Naive B cell (primary cell): ENCODE measurements at regions not wholly inside any gene's neighbourhood (a gene's known extent, or its start where the extent isn't known, plus 50 kb on each side); places are given as distances from the start of the nearest gene placed in this dataset.

Experiments
- ATAC-seq, 2 donors: fragments of 150-1000 bp; cut with Tn5 transposase; 2 replicates each; pipeline ENCODE4 v1.10.0; 2021; ENCODE audit warnings: low read depth in 2 of 2, mild to moderate bottlenecking in 2 of 2, moderate library complexity in 2 of 2
- DNase-seq: peaks from one replicate; pipeline ENCODE4 v3.0.0; 2022
- H3K27ac Mint-ChIP-seq, 6 donors: one replicate each; pipeline ENCODE4 v1.8.0; 2020 to 2022; ENCODE audit warnings: mild to moderate bottlenecking in 6 of 6, mixed read lengths in 6 of 6, moderate library complexity in 5 of 6, inconsistent platforms in 2 of 6
- H3K27me3 Mint-ChIP-seq, 3 donors: one replicate each; pipeline ENCODE4 v1.8.0; 2021 to 2022; ENCODE audit warnings: mixed read lengths in 3 of 3, mild to moderate bottlenecking in 1 of 3
- H3K36me3 Mint-ChIP-seq, 2 donors: one replicate each; pipeline ENCODE4 v1.8.0; 2020 to 2022; ENCODE audit warnings: mixed read lengths in 2 of 2, inconsistent platforms in 1 of 2, mild to moderate bottlenecking in 1 of 2
- H3K4me1 Mint-ChIP-seq, 3 donors: one replicate each; pipeline ENCODE4 v1.8.0; 2020 to 2022; ENCODE audit warnings: mixed read lengths in 3 of 3, inconsistent platforms in 1 of 3, mild to moderate bottlenecking in 1 of 3, moderate library complexity in 1 of 3
- H3K4me3 Mint-ChIP-seq, 8 donors: one replicate each; pipeline ENCODE4 v1.8.0; 2020 to 2022; ENCODE audit warnings: mild to moderate bottlenecking in 8 of 8, mixed read lengths in 8 of 8, moderate library complexity in 8 of 8, inconsistent platforms in 2 of 8
- H3K9me3 Mint-ChIP-seq, 7 donors: one replicate each; pipeline ENCODE4 v1.8.0; 2020 to 2022; ENCODE audit warnings: mixed read lengths in 7 of 7, mild to moderate bottlenecking in 5 of 7, inconsistent platforms in 2 of 7, moderate library complexity in 1 of 7

DNA sequence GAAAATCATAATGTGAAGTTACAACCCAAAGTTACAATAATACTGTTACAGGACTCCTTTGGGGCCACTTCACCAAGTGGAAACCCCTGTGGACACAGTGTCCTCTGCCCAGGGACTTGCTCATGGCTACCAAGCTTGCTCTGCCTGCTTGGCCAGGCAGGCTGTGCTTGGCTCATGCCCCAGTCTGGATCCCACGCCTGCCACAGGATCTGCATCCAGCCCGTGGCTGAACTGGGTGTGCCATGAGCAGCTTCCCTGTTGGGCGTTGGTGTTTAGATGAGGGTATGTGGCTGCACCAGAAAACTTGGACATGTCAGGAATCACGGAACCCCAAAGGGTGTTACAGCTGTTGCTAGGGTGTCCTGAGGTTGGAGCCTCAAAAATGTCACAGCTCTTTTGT lies 820.9 kb downstream of the SLC6A15 start:
- H3K4me1 Mint-ChIP-seq: no peaks in the 10 kb centered on the region
- H3K36me3 Mint-ChIP-seq: no peaks in the 10 kb centered on the region
- ATAC-seq: no peak
- no peak overlapping the region for H3K27ac Mint-ChIP-seq
- H3K27me3 Mint-ChIP-seq: no peaks in the 10 kb centered on the region
- no peak overlapping the region for H3K4me3 Mint-ChIP-seq
- no peak for DNase-seq
- H3K9me3 Mint-ChIP-seq: peaks cover 0 to 11% (median 4%) of the 10 kb centered on the region in 7 donors

DNA sequence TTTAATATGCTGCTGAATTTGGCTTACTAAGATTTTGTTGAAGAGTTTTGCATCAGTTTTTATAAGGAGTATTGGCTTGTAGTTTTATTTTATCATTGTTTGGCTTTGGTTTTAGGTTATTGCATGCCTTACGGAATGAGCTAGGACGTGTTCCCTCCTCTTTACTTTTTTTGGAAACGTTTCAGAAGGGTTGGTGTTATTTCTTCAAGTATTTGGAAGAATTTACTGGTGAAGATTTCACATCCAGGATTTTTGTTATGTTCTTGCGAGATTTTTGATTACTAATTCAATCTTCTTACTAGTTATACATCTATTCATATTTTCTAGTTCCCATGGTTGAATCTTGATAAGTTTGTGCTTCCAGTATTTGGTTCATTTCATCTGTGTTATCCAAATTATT lies 823.2 kb downstream of the SLC6A15 start:
- DNase-seq: no peak
- ATAC-seq: no peak
- H3K9me3 Mint-ChIP-seq: peaks cover 0 to 11% (median 6%) of the 10 kb centered on the region in 7 donors
- H3K27me3 Mint-ChIP-seq: no peaks in the 10 kb centered on the region
- H3K27ac Mint-ChIP-seq: no peak overlapping the region
- H3K4me1 Mint-ChIP-seq: no peaks in the 10 kb centered on the region
- no peaks in the 10 kb centered on the region for H3K36me3 Mint-ChIP-seq
- H3K4me3 Mint-ChIP-seq: no peak overlapping the region

DNA sequence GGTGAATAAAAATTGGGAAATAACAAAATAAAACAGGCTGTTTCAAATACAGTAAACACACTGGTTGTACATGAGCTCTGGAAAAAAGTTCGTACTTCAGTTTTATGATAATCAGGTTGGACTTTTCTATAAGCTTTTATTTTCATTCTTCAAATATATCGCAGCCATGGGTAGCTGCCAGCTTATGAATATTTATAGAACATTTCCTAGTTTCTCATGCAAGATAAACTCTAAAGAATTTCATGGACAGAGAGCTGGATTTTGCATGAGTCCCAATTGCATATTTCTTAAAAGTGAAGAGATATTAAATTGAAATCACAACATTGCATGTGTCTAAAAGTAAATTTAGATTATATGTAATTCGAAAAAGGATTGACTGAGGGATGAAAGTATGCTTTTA lies 827.6 kb downstream of the SLC6A15 start:
- Mint-ChIP-seq H3K27ac (no peak overlapping the region), H3K4me1 (no peaks in the 10 kb centered on the region), H3K27me3 (no peaks in the 10 kb centered on the region), H3K4me3 (no peak overlapping the region), H3K9me3 (peaks cover 0 to 9% (median 0%) of the 10 kb centered on the region in 7 donors), H3K36me3 (no peaks in the 10 kb centered on the region)
- ATAC-seq (no peak), DNase-seq (no peak)

DNA sequence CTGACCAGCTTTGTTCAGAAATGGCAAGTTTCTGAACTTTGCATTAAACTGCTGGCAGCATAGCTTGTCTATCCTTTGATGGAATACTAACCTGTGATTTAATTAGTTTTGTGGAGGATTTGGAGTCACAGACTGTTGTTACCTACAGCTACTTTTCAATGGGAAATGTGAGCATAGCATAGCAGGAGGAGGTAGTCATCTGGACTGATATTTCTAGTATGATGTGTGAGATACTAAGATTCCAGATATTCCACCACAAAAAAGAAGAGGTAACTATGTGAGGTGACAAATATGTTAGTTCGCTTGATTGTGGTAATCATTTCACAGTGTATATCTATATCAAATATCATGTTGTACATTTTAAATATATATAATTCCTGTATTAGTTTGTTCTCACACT lies 833.0 kb downstream of the SLC6A15 start:
- no peak overlapping the region for H3K4me3 Mint-ChIP-seq
- H3K27me3 Mint-ChIP-seq: no peaks in the 10 kb centered on the region
- no peak overlapping the region for H3K27ac Mint-ChIP-seq
- DNase-seq (no peak), ATAC-seq (no peak)
- no peaks in the 10 kb centered on the region for H3K4me1 Mint-ChIP-seq
- peaks cover 0 to 9% (median 0%) of the 10 kb centered on the region in 7 donors for H3K9me3 Mint-ChIP-seq
- H3K36me3 Mint-ChIP-seq: no peaks in the 10 kb centered on the region

- no peak overlapping the region for H3K4me3 Mint-ChIP-seq
- H3K27ac Mint-ChIP-seq: no peak overlapping the region
- DNase-seq (no peak), ATAC-seq (no peak)
- H3K4me1 Mint-ChIP-seq: no peaks in the 10 kb centered on the region
- peaks cover 0 to 14% (median 3%) of the 10 kb centered on the region in 7 donors for H3K9me3 Mint-ChIP-seq
- no peaks in the 10 kb centered on the region for H3K36me3 Mint-ChIP-seq
- no peaks in the 10 kb centered on the region for H3K27me3 Mint-ChIP-seq
Measured at GRCh38 chr12:84077679-84078078, 834.9 kb downstream of the SLC6A15 start.

GRCh38 chr12:84075991-84076390 lies 836.6 kb downstream of the SLC6A15 start:
- Mint-ChIP-seq H3K4me1 (no peaks in the 10 kb centered on the region), H3K36me3 (no peaks in the 10 kb centered on the region), H3K9me3 (peaks cover 0 to 14% (median 5%) of the 10 kb centered on the region in 7 donors), H3K27ac (no peak overlapping the region), H3K27me3 (no peaks in the 10 kb centered on the region), H3K4me3 (no peak overlapping the region)
- ATAC-seq (no peak), DNase-seq (no peak)

DNA sequence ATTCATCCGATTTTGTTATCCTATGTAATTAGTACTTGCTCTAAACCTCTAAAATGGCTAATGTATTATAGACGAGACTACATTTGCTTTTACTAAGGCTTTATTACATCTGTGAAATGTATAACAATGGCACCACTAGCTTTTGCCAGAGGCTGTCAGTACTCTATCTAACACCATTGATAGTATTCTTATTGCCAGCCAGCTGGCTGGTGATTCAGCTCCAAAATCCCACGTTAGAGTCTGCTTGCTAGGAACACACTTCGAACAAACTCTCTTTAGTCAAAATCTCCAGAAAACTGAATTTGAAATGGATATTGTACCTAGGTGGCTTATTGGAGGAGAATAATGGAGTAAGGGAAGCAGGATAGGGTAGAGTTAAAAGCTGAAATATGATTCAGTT lies 839.2 kb downstream of the SLC6A15 start:
- no peak overlapping the region for H3K27ac Mint-ChIP-seq
- DNase-seq (no peak), ATAC-seq (no peak)
- no peaks in the 10 kb centered on the region for H3K4me1 Mint-ChIP-seq
- peaks cover 0 to 14% (median 7%) of the 10 kb centered on the region in 7 donors for H3K9me3 Mint-ChIP-seq
- no peaks in the 10 kb centered on the region for H3K27me3 Mint-ChIP-seq
- no peak overlapping the region for H3K4me3 Mint-ChIP-seq
- no peaks in the 10 kb centered on the region for H3K36me3 Mint-ChIP-seq

DNA sequence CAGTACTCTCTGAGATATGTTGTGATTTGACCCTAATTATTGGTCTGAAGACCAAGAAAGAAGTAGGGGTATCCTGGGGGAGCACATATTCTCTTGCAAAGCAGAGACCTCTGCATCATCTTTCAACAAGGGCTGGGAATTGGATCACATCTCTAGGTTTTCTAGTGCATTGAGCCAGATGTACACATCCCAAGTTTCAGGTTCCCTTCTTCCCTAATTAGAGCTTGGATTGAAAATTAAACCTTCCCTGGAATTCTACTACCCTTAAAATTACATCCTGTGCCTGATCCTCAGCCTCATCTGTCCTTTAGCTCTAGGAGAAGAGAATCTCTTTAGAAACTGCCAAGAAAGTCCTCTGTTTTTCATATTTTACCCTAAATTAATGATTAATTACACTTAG lies 839.6 kb downstream of the SLC6A15 start:
- no peak for DNase-seq

DNA sequence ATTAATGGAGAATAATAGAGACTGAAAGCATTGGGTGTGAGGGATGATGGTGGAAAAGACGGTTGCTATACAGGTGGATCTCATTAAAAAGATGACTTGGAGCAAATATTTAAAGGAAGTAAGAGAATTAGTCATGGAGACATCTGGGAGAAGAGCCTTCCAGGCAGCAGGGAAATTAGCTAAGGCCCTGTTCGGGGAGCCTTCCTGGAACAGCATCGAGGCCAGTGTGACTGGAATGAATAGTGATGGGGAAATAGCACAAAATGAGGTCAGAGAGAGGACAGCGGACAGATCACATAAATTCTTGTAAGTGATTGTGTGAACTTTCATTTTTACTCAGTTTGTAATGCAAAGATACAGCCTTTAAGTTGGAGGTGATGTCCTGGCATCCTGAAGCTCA lies 842.3 kb downstream of the SLC6A15 start:
- Mint-ChIP-seq H3K27ac (no peak overlapping the region), H3K4me1 (no peaks in the 10 kb centered on the region), H3K9me3 (peaks cover 0 to 14% (median 8%) of the 10 kb centered on the region in 7 donors), H3K4me3 (no peak overlapping the region), H3K36me3 (no peaks in the 10 kb centered on the region), H3K27me3 (no peaks in the 10 kb centered on the region)
- DNase-seq: no peak
- ATAC-seq: no peak

More for the DNA sequence above, 839.6 kb downstream of the SLC6A15 start:
- no peak overlapping the region for H3K27ac Mint-ChIP-seq
- peaks cover 0 to 14% (median 7%) of the 10 kb centered on the region in 7 donors for H3K9me3 Mint-ChIP-seq
- H3K4me1 Mint-ChIP-seq: no peaks in the 10 kb centered on the region
- no peak for ATAC-seq
- H3K36me3 Mint-ChIP-seq: no peaks in the 10 kb centered on the region
- no peaks in the 10 kb centered on the region for H3K27me3 Mint-ChIP-seq
- H3K4me3 Mint-ChIP-seq: no peak overlapping the region

DNA sequence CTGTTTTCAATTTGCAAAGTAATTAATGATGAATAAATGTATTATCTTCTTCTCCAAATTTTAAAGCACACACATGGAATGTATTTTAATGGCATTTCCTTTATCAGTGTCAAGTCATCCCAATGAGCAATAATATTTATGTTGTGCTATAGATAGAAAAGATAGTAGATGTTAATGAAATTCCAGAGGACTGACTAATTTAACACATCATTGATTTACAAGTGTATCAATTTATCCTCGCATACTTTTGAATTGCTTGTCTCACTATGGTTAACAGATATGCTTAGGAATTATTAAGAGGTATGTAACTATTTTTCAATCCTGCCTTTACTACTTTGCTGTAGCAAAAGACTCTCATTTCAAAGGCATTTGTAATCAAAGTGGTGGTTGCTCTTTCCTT lies 842.9 kb downstream of the SLC6A15 start:
- H3K27ac Mint-ChIP-seq: no peak overlapping the region
- H3K9me3 Mint-ChIP-seq: peaks cover 0 to 14% (median 6%) of the 10 kb centered on the region in 7 donors
- no peaks in the 10 kb centered on the region for H3K27me3 Mint-ChIP-seq
- H3K36me3 Mint-ChIP-seq: no peaks in the 10 kb centered on the region
- no peaks in the 10 kb centered on the region for H3K4me1 Mint-ChIP-seq
- ATAC-seq (no peak), DNase-seq (no peak)
- no peak overlapping the region for H3K4me3 Mint-ChIP-seq

DNA sequence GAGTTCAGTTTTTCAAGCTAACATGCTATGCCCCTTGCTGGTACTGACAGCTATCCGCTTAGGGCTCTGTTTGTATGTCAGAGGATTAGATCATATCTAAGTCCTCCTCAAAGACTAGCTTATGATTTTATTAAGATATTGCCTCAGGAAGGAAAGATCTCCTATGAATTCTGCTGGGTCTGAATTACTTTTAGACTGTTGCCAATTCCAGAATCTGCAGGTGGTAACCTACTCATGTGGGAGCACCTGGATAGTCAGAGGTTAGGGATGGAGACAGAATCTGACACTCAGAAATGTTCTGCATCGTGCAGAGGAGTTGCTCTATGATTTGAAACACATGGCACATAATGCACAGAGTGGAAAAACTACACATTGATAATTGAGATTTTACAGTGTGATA lies 843.4 kb downstream of the SLC6A15 start:
- Mint-ChIP-seq H3K4me1 (no peaks in the 10 kb centered on the region), H3K27ac (no peak overlapping the region), H3K9me3 (peaks cover 0 to 10% (median 6%) of the 10 kb centered on the region in 7 donors), H3K4me3 (no peak overlapping the region), H3K27me3 (no peaks in the 10 kb centered on the region), H3K36me3 (no peaks in the 10 kb centered on the region)
- DNase-seq (no peak), ATAC-seq (no peak)

- H3K9me3 Mint-ChIP-seq: peaks cover 1 to 18% (median 5%) of the 10 kb centered on the region in 7 donors
- no peak overlapping the region for H3K27ac Mint-ChIP-seq
- no peaks in the 10 kb centered on the region for H3K36me3 Mint-ChIP-seq
- no peaks in the 10 kb centered on the region for H3K4me1 Mint-ChIP-seq
- ATAC-seq (no peak), DNase-seq (no peak)
- H3K4me3 Mint-ChIP-seq: no peak overlapping the region
- no peaks in the 10 kb centered on the region for H3K27me3 Mint-ChIP-seq
Measured at GRCh38 chr12:84058136-84058535, 854.5 kb downstream of the SLC6A15 start.

DNA sequence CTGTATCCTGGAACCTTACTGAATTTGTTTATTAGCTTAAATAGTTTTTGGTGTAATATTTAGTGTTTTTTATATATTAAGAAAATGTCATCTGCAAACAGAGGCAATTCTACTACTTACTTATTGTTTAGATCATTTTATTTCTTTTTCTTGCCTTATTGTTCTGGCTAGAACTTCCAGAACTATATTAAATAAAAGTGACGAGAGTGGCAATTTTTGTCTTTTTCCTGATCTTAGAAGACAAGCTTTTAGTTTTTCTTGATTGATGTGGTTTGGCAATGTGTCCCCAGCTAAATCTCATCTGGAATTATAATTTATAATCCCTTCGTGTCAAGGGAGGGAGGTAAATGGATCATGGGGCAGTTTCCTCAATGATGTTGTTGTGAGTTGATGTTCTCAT lies 857.8 kb downstream of the SLC6A15 start:
- no peak overlapping the region for H3K4me3 Mint-ChIP-seq
- DNase-seq (no peak), ATAC-seq (no peak)
- H3K9me3 Mint-ChIP-seq: peaks cover 1 to 15% (median 7%) of the 10 kb centered on the region in 7 donors
- H3K27ac Mint-ChIP-seq: no peak overlapping the region
- no peaks in the 10 kb centered on the region for H3K4me1 Mint-ChIP-seq
- no peaks in the 10 kb centered on the region for H3K27me3 Mint-ChIP-seq
- no peaks in the 10 kb centered on the region for H3K36me3 Mint-ChIP-seq

GRCh38 chr12:84047881-84048280 lies 864.7 kb downstream of the SLC6A15 start:
- Mint-ChIP-seq H3K27me3 (no peaks in the 10 kb centered on the region), H3K9me3 (peaks cover 0 to 3% (median 1%) of the 10 kb centered on the region in 7 donors), H3K36me3 (no peaks in the 10 kb centered on the region), H3K4me1 (no peaks in the 10 kb centered on the region), H3K4me3 (no peak overlapping the region), H3K27ac (no peak overlapping the region)
- no peak for ATAC-seq
- DNase-seq: no peak

DNA sequence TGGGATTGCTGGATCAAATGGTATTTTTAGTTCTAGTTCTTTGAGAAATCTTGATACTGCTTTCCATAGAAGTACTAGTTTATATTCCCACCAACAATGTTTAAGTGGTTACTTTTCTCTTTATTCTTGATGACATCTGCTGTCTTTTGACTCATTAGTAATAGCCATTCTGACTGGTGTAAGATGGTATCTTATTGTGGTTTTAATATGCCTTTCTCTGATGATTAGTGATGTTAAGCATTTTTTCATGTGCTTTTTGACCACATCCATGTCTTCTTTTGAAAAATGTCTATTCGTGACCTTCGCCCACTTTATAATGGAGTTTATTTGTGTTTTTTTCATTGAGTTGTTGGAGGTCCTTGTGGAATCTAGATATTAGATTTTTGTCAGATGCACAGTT lies 865.7 kb downstream of the SLC6A15 start:
- Mint-ChIP-seq H3K4me3 (no peak overlapping the region), H3K27ac (no peak overlapping the region), H3K4me1 (no peaks in the 10 kb centered on the region), H3K36me3 (no peaks in the 10 kb centered on the region), H3K9me3 (peaks cover 0 to 3% (median 0%) of the 10 kb centered on the region in 7 donors), H3K27me3 (no peaks in the 10 kb centered on the region)
- ATAC-seq: no peak
- no peak for DNase-seq
